Mammary epithelial cell (primary cell): ENCODE measurements at regions not wholly inside any gene's neighbourhood (a gene's known extent, or its start where the extent isn't known, plus 50 kb on each side); places are given as distances from the start of the nearest gene placed in this dataset.

Experiments
- EZH2 ChIP-seq: IDR thresholded peaks from 2 replicates; pipeline ENCODE4 v1.6.1; 2012; ENCODE audit warnings: low read length, inconsistent platforms, borderline replicate concordance
- TF ChIP-seq, protein P1 (sequence below), 2 donors: IDR thresholded peaks in 1 of 2; conservative IDR thresholded peaks in 1 of 2; 2 replicates each; pipeline ENCODE4 v1.5.1; 2011 to 2012; ENCODE audit warnings: inconsistent platforms in 2 of 2, low read length in 2 of 2, mild to moderate bottlenecking in 2 of 2, control low read depth in 1 of 2, low read depth in 1 of 2; ENCODE audit not compliant: insufficient read depth in 1 of 2; ENCODE audit errors: extremely low read depth in 1 of 2

DNA sequence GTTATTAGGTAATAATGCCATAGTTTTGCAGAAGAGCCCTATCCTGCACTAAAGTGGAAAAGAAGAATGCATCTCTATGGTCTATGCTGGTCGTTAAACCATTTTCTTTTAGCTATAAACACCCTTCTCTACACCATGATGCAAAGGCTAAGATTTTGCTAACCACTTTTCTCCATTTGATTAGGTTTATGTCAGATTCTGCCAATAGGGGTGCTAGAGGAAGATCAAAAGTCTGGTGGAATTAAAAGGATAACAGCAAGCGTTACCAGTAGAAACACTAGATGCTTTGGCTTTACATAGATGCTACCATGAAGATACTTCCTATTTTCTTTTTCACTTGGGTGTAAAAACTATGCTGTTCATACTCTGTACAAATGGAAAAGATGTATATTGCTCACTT lies 669.8 kb upstream of the ARPP21 start:
- TF ChIP-seq, protein P1, sequence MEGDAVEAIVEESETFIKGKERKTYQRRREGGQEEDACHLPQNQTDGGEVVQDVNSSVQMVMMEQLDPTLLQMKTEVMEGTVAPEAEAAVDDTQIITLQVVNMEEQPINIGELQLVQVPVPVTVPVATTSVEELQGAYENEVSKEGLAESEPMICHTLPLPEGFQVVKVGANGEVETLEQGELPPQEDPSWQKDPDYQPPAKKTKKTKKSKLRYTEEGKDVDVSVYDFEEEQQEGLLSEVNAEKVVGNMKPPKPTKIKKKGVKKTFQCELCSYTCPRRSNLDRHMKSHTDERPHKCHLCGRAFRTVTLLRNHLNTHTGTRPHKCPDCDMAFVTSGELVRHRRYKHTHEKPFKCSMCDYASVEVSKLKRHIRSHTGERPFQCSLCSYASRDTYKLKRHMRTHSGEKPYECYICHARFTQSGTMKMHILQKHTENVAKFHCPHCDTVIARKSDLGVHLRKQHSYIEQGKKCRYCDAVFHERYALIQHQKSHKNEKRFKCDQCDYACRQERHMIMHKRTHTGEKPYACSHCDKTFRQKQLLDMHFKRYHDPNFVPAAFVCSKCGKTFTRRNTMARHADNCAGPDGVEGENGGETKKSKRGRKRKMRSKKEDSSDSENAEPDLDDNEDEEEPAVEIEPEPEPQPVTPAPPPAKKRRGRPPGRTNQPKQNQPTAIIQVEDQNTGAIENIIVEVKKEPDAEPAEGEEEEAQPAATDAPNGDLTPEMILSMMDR (conservative IDR thresholded peaks at IDR 0.05 in 1 of 2, IDR thresholded peaks at IDR 0.05 in 1 of 2; ENCODE audit: extremely low read depth in 1 of 2, insufficient read depth in 1 of 2, low read depth in 1 of 2, low read length in 2 of 2): no peak
- TF ChIP-seq EZH2: no peak
